Endothelial cell of umbilical vein (primary cell): ENCODE measurements at regions not wholly inside any gene's neighbourhood (a gene's known extent, or its start where the extent isn't known, plus 50 kb on each side); places are given as distances from the start of the nearest gene placed in this dataset.

Experiments
- BruUV-seq: library from RNA; stranded (reverse); fragments of 400-500 nt; replicated peaks from 2 replicates; lab custom pipeline; 2021; lab: Mats Ljungman, UMichigan
- CTCF ChIA-PET: fragments of 300-600, 350-600 bp; sonication (Branson Sonifier 250); formaldehyde crosslinking; loops from one replicate; lab custom pipeline; 2021; ENCODE audit warnings: antibody characterized with exemption, inconsistent platforms; lab: Charles Lee
- POLR2A ChIA-PET: fragments of 300-600, 350-600 bp; sonication (Branson Sonifier 250); formaldehyde crosslinking; loops from one replicate; lab custom pipeline; 2021; ENCODE audit warnings: antibody characterized with exemption, inconsistent platforms; lab: Charles Lee
- DNase-seq: peaks from one replicate; pipeline ENCODE4 v3.0.0-alpha.2; 2011; ENCODE audit warnings: low read depth, low spot score
- FAIRE-seq: peaks from 2 replicates; lab custom pipeline; 2011; peaks lifted over from hg19 to GRCh38; lab: Jason Lieb, UNC
- H2AFZ ChIP-seq: 2 replicates; pipeline ENCODE4 v1.6.0; 2012; ENCODE audit warnings: low read depth, low read length, control low read depth, inconsistent platforms
- H3K27ac ChIP-seq: 2 replicates; pipeline ENCODE4 v1.5.1; 2011; ENCODE audit warnings: low read depth, mild to moderate bottlenecking, control low read depth, low read length, moderate library complexity; ENCODE audit not compliant: insufficient read depth
- H3K27me3 ChIP-seq, 2 experiments: 2 replicates each; pipeline versions ENCODE4 v1.6.0 to v1.6.1; 2011; ENCODE audit warnings: low read length in 2 of 2, mixed read lengths in 1 of 2; ENCODE audit not compliant: control insufficient read depth in 2 of 2, insufficient read depth in 2 of 2
- H3K36me3 ChIP-seq, 2 experiments: 2 replicates in 1 of 2; 3 replicates in 1 of 2; pipeline ENCODE4 v1.5.1; 2011; ENCODE audit warnings: low read length in 2 of 2, mild to moderate bottlenecking in 1 of 2, moderate library complexity in 1 of 2; ENCODE audit not compliant: control insufficient read depth in 2 of 2, insufficient read depth in 2 of 2; ENCODE audit errors: extremely low read depth in 1 of 2
- H3K4me1 ChIP-seq: 3 replicates; pipeline ENCODE4 v1.5.1; 2011; ENCODE audit warnings: mild to moderate bottlenecking, low read length; ENCODE audit not compliant: control insufficient read depth, insufficient read depth; ENCODE audit errors: extremely low read depth
- H3K4me2 ChIP-seq: 2 replicates; pipeline ENCODE4 v1.6.1; 2011; ENCODE audit warnings: low read length, control low read depth, mixed read lengths; ENCODE audit not compliant: insufficient read depth
- H3K4me3 ChIP-seq, 3 experiments: fragments of 200-600 bp in 1 of 3; sonication (generic), shearing (Covaris generic) in 1 of 3; replicated peaks in 1 of 3; 2 replicates each; pipeline ENCODE4 v1.5.1; 2011 to 2016; ENCODE audit warnings: control low read depth in 3 of 3, low read length in 3 of 3, mild to moderate bottlenecking in 2 of 3, inconsistent platforms in 1 of 3, low read depth in 1 of 3, moderate library complexity in 1 of 3; ENCODE audit not compliant: insufficient read depth in 1 of 3
- H3K79me2 ChIP-seq: 2 replicates; pipeline ENCODE4 v1.6.0; 2012; ENCODE audit warnings: low read length, inconsistent platforms; ENCODE audit not compliant: control insufficient read depth, insufficient read depth
- H3K9ac ChIP-seq: replicated peaks from 2 replicates; pipeline ENCODE3; 2011; ENCODE audit warnings: low read length, control low read depth; ENCODE audit not compliant: insufficient read depth; ENCODE audit errors: extremely low read depth
- H3K9me1 ChIP-seq: replicated peaks from 3 replicates; pipeline ENCODE4 v1.6.0; 2011; ENCODE audit warnings: mild to moderate bottlenecking, low read length; ENCODE audit not compliant: control insufficient read depth, insufficient read depth; ENCODE audit errors: extremely low read depth
- H3K9me3 ChIP-seq: replicated peaks from 2 replicates; pipeline ENCODE4 v1.5.1; 2012; ENCODE audit warnings: low read length, inconsistent platforms; ENCODE audit not compliant: control insufficient read depth, insufficient read depth
- H4K20me1 ChIP-seq: replicated peaks from 2 replicates; pipeline ENCODE3; 2011; ENCODE audit warnings: mild to moderate bottlenecking, low read length; ENCODE audit not compliant: control insufficient read depth, insufficient read depth; ENCODE audit errors: extremely low read depth
- CTCF ChIP-seq, 2 donors: IDR thresholded peaks; 1 replicate in 1 of 2; 2 replicates in 1 of 2; pipeline ENCODE4 v1.5.1; 2011; ENCODE audit warnings: low read length in 2 of 2, mild to moderate bottlenecking in 2 of 2, moderate library complexity in 2 of 2, control low read depth in 1 of 2, inconsistent platforms in 1 of 2, low read depth in 1 of 2; ENCODE audit not compliant: insufficient read depth in 1 of 2; ENCODE audit errors: extremely low read depth in 1 of 2
- EZH2 ChIP-seq: IDR thresholded peaks from 2 replicates; pipeline ENCODE4 v1.6.1; 2012; ENCODE audit warnings: borderline replicate concordance, low read depth, mild to moderate bottlenecking, moderate library complexity, low read length, inconsistent platforms; ENCODE audit not compliant: severe bottlenecking
- FOS ChIP-seq: IDR thresholded peaks from 2 replicates; pipeline ENCODE4 v1.6.1; 2011; ENCODE audit warnings: mild to moderate bottlenecking, low read length, moderate library complexity, borderline replicate concordance; ENCODE audit not compliant: insufficient read depth
- GATA2 ChIP-seq: IDR thresholded peaks from 2 replicates; pipeline ENCODE4 v1.7.0; 2011; ENCODE audit warnings: low read depth, mild to moderate bottlenecking, moderate library complexity, mixed read lengths, low read length; ENCODE audit not compliant: insufficient read length, insufficient read depth
- JUN ChIP-seq: IDR thresholded peaks from 2 replicates; pipeline ENCODE4 v1.6.1; 2011; ENCODE audit warnings: borderline replicate concordance, low read depth; ENCODE audit not compliant: insufficient read length, insufficient read depth
- MAX ChIP-seq: IDR thresholded peaks from 2 replicates; pipeline ENCODE4 v1.6.1; 2011; ENCODE audit not compliant: insufficient read depth, insufficient read length
- MYC ChIP-seq: IDR thresholded peaks from one replicate; pipeline ENCODE4 v1.6.1; 2011; ENCODE audit warnings: mild to moderate bottlenecking, low read depth, low read length
- POLR2A ChIP-seq: IDR thresholded peaks from 2 replicates; pipeline ENCODE4 v1.6.1; 2012; ENCODE audit warnings: low read depth, mild to moderate bottlenecking, control low read depth, low read length
- POLR2AphosphoS5 ChIP-seq: IDR thresholded peaks from 2 replicates; pipeline ENCODE4 v1.6.1; 2012; ENCODE audit warnings: low read depth, mild to moderate bottlenecking, control low read depth, low read length, moderate library complexity; ENCODE audit not compliant: insufficient read depth
- dilution Hi-C: fragments of 300-500 bp; cut with MboI; formaldehyde crosslinking; loops from one replicate; pipeline ENCODE4 v1.15.0; 2019; ENCODE audit warnings: low sequenced_read_pairs; ENCODE audit not compliant: extremely low pct_ligation_motif_present
- intact Hi-C: fragments of 100-400 bp; cut with micrococcal nuclease; formaldehyde crosslinking; loops from one replicate; pipeline ENCODE4 v1.10.0; 2022

- TF ChIP-seq MAX (no peak), JUN (no peak), GATA2 (no peak), POLR2AphosphoS5 (no peak), CTCF (IDR thresholded peaks at IDR 0.05; ENCODE audit: extremely low read depth in 1 of 2, insufficient read depth in 1 of 2, low read depth in 1 of 2, low read length in 2 of 2) (no peak), POLR2A (no peak), EZH2 (no peak), MYC (no peak), FOS (no peak)
- intact Hi-C loops: no loop called here
- peaks cover 4% of the 10 kb centered on the region in 2 experiments for H3K27me3 ChIP-seq
- H3K9me1 ChIP-seq: no peaks in the 10 kb centered on the region
- H2AFZ ChIP-seq: no peak overlapping the region
- H3K9ac ChIP-seq: no peak overlapping the region
- POLR2A ChIA-PET: no interaction called here
- no peaks in the 10 kb centered on the region for H3K36me3 ChIP-seq
- dilution Hi-C loops: no loop called here
- CTCF ChIA-PET: interaction anchor here (0.7 to 1.2 kb wide), 2 partner anchors 12 to 37 kb away, joined by 3 read pairs; no protein-coding TSS in a partner anchor
- no TSS peak for BruUV-seq
- no peak overlapping the region for H3K27ac ChIP-seq
- FAIRE-seq (no peak), DNase-seq (no peak)
- no peak overlapping the region for H3K4me3 ChIP-seq
- no peaks in the 10 kb centered on the region for H4K20me1 ChIP-seq
- no peaks in the 10 kb centered on the region for H3K9me3 ChIP-seq
- H3K79me2 ChIP-seq: no peaks in the 10 kb centered on the region
- H3K4me1 ChIP-seq: no peaks in the 10 kb centered on the region
- no peak overlapping the region for H3K4me2 ChIP-seq
Measured at GRCh38 chr3:150030841-150031240, 60.1 kb upstream of the PFN2 start.
